GM12878 (cell line): ENCODE measurements at regions not wholly inside any gene's neighbourhood (a gene's known extent, or its start where the extent isn't known, plus 50 kb on each side); places are given as distances from the start of the nearest gene placed in this dataset.

Experiments used
- BMI1 ChIP-seq: fragments of 450-650 bp; IDR thresholded peaks from 2 replicates; pipeline ENCODE4 v1.6.1; 2016; ENCODE audit warnings: mild to moderate bottlenecking, moderate library complexity, borderline replicate concordance
- CBX5 ChIP-seq: sonication (generic); IDR thresholded peaks from 2 replicates; pipeline ENCODE4 v1.6.1; 2016; ENCODE audit warnings: low read depth, moderate library complexity, mild to moderate bottlenecking, inconsistent platforms
- EZH2 ChIP-seq: IDR thresholded peaks from 2 replicates; pipeline ENCODE4 v1.6.1; 2012; ENCODE audit warnings: low read depth, mild to moderate bottlenecking, control low read depth, inconsistent platforms, low read length, borderline replicate concordance; ENCODE audit not compliant: control insufficient read depth
- IRF5 ChIP-seq: fragments of 450-650 bp; IDR thresholded peaks from 2 replicates; pipeline ENCODE4 v1.6.1; 2017; ENCODE audit warnings: borderline replicate concordance
- MXI1 ChIP-seq: fragments of 150-350 bp; IDR thresholded peaks from 2 replicates; pipeline ENCODE4 v1.6.1; 2011; ENCODE audit warnings: low read depth, mild to moderate bottlenecking, inconsistent platforms, low read length, improper control_type of control experiment
- PML ChIP-seq: IDR thresholded peaks from 2 replicates; pipeline ENCODE4 v1.6.1; 2012; ENCODE audit warnings: low read length, inconsistent platforms
- RAD51 ChIP-seq: fragments of 450-650 bp; IDR thresholded peaks from 2 replicates; pipeline ENCODE4 v1.6.1; 2016; ENCODE audit warnings: moderate library complexity, mild to moderate bottlenecking, inconsistent platforms
- SUPT20H ChIP-seq: IDR thresholded peaks from 2 replicates; pipeline ENCODE4 v1.6.1; 2011; ENCODE audit warnings: low read depth, mild to moderate bottlenecking, low read length, moderate library complexity, borderline replicate concordance; ENCODE audit not compliant: control insufficient read depth
- WRNIP1 ChIP-seq: IDR thresholded peaks from 2 replicates; pipeline ENCODE4 v1.6.1; 2011; ENCODE audit warnings: low read depth, low read length, improper control_type of control experiment, borderline replicate concordance
- ZBED1 ChIP-seq: IDR thresholded peaks from 2 replicates; pipeline ENCODE4 v1.6.1; 2016; ENCODE audit warnings: borderline replicate concordance
- ZBTB40 ChIP-seq: fragments of 450-650 bp; IDR thresholded peaks from 2 replicates; pipeline ENCODE4 v1.6.1; 2016; ENCODE audit warnings: mild to moderate bottlenecking, moderate library complexity, borderline replicate concordance
- ZNF384 ChIP-seq: IDR thresholded peaks from 2 replicates; pipeline ENCODE4 v1.6.1; 2012; ENCODE audit warnings: low read depth, mild to moderate bottlenecking, low read length, improper control_type of control experiment, borderline replicate concordance
- TF ChIP-seq, protein P1 (sequence below): IDR thresholded peaks from 2 replicates; pipeline ENCODE4 v1.6.1; 2012; ENCODE audit warnings: low read length, inconsistent platforms
- TF ChIP-seq, protein P2 (sequence below): IDR thresholded peaks from 2 replicates; pipeline ENCODE4 v1.6.1; 2012; ENCODE audit warnings: low read depth, low read length, improper control_type of control experiment
- TF ChIP-seq, protein P3 (sequence below): fragments of 450-650 bp; IDR thresholded peaks from 2 replicates; pipeline ENCODE4 v1.6.1; 2017; ENCODE audit warnings: mild to moderate bottlenecking, low read depth, inconsistent platforms; ENCODE audit not compliant: poor library complexity, severe bottlenecking
- TF ChIP-seq, protein P4 (sequence below): fragments of 450-650 bp; conservative IDR thresholded peaks from 2 replicates; pipeline ENCODE4 v1.6.1; 2017; ENCODE audit warnings: mild to moderate bottlenecking, moderate library complexity

- TF ChIP-seq ZBED1 (peak; percentile 74; the same call in 1 of the 2 replicates), EZH2 (no peak), RAD51 (no peak), SUPT20H (no peak), PML (no peak), CBX5 (no peak), ZNF384 (no peak), MXI1 (peak; percentile 31; the same call in 1 of the 2 replicates), WRNIP1 (no peak), BMI1 (no peak; the same call in 1 of the 2 replicates), ZBTB40 (no peak), IRF5 (no peak)
- TF ChIP-seq, protein P1, sequence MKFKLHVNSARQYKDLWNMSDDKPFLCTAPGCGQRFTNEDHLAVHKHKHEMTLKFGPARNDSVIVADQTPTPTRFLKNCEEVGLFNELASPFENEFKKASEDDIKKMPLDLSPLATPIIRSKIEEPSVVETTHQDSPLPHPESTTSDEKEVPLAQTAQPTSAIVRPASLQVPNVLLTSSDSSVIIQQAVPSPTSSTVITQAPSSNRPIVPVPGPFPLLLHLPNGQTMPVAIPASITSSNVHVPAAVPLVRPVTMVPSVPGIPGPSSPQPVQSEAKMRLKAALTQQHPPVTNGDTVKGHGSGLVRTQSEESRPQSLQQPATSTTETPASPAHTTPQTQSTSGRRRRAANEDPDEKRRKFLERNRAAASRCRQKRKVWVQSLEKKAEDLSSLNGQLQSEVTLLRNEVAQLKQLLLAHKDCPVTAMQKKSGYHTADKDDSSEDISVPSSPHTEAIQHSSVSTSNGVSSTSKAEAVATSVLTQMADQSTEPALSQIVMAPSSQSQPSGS: peak; percentile 81; the same call in 1 of the 2 replicates
- TF ChIP-seq, protein P2, sequence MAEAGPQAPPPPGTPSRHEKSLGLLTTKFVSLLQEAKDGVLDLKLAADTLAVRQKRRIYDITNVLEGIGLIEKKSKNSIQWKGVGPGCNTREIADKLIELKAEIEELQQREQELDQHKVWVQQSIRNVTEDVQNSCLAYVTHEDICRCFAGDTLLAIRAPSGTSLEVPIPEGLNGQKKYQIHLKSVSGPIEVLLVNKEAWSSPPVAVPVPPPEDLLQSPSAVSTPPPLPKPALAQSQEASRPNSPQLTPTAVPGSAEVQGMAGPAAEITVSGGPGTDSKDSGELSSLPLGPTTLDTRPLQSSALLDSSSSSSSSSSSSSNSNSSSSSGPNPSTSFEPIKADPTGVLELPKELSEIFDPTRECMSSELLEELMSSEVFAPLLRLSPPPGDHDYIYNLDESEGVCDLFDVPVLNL: no peak
- TF ChIP-seq, protein P3, sequence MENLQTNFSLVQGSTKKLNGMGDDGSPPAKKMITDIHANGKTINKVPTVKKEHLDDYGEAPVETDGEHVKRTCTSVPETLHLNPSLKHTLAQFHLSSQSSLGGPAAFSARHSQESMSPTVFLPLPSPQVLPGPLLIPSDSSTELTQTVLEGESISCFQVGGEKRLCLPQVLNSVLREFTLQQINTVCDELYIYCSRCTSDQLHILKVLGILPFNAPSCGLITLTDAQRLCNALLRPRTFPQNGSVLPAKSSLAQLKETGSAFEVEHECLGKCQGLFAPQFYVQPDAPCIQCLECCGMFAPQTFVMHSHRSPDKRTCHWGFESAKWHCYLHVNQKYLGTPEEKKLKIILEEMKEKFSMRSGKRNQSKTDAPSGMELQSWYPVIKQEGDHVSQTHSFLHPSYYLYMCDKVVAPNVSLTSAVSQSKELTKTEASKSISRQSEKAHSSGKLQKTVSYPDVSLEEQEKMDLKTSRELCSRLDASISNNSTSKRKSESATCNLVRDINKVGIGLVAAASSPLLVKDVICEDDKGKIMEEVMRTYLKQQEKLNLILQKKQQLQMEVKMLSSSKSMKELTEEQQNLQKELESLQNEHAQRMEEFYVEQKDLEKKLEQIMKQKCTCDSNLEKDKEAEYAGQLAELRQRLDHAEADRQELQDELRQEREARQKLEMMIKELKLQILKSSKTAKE: peak; percentile 88
- TF ChIP-seq, protein P4, sequence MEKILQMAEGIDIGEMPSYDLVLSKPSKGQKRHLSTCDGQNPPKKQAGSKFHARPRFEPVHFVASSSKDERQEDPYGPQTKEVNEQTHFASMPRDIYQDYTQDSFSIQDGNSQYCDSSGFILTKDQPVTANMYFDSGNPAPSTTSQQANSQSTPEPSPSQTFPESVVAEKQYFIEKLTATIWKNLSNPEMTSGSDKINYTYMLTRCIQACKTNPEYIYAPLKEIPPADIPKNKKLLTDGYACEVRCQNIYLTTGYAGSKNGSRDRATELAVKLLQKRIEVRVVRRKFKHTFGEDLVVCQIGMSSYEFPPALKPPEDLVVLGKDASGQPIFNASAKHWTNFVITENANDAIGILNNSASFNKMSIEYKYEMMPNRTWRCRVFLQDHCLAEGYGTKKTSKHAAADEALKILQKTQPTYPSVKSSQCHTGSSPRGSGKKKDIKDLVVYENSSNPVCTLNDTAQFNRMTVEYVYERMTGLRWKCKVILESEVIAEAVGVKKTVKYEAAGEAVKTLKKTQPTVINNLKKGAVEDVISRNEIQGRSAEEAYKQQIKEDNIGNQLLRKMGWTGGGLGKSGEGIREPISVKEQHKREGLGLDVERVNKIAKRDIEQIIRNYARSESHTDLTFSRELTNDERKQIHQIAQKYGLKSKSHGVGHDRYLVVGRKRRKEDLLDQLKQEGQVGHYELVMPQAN: no peak
These were observed 58.4 kb upstream of the ZNRF2 start (continued) for GRCh38 chr7:30225863-30226613.
